ENCODE measurements at regions not wholly inside any gene's neighbourhood (a gene's known extent, or its start where the extent isn't known, plus 50 kb on each side); places are given as distances from the start of the nearest gene placed in this dataset.
"Not testable (repeated sequence)": the region's sequence is repeated elsewhere in the genome, so short reads cannot be mapped to it uniquely, and the experiment has no call there.

DNA sequence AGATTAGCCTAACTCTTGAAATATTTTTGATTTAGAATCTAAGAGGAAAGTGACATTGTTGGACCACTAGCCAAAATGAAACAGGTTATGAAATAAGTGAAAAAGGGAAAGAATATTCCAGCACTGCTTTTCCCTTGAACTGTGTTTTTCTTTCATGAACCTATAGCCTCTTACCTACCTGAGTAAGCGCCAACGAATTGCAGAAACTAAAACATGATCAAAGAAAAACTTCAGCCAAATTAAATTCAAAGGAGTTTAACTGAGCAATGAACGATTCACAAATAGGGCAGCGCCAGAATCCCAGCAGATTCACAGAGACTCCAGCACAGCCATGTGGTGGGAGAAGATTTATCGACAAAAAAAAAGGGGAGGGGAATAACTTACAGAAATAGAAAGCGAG is 518.6 kb downstream of the PIK3C3 start:
- no peak for DNase-seq (ENCODE audit: low read depth)

DNA sequence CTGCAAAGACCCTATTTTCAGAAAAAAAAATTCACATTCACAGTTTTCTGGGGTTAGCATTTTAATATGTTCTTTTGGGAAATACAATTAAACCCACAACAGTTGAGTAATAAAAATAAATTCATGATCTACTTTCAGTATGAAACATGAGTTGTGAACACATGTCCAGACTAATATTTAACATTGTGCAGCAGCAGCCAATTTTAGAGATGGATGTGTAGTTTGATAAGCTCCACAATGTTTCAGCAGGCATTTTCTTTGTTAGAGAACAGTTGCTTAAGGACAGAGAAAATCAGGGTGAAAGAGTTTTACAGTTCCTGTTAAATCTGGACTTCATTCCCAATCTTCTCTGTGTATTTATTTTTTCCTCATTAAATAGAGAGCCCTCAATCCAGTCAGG is 519.5 kb downstream of the PIK3C3 start:
- no peak for DNase-seq (ENCODE audit: low read depth)

DNA sequence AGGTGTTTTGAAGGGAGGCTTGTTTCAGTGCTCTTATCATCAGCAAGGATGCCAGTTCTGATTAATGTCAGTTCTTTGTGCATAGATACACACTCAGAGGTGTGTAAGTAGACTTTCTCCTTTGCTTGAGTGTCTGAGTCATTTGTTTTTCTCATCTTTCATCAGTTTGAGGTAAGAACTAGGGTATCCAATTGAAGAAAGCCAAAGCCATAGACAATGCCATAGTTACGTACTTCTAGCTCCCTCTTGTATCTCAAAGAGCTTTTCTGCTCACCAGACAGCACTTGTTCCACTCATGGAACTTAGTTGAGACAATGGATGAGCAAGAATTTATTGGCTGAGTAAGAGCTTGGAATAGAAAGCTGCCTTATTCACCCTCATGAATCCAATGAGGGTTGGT is 520.1 kb downstream of the PIK3C3 start:
- DNase-seq (ENCODE audit: low read depth) = no peak

GRCh38 chr18:42477267-42477666 is 522.2 kb downstream of the PIK3C3 start:
- no peak for DNase-seq (ENCODE audit: low read depth)

DNA sequence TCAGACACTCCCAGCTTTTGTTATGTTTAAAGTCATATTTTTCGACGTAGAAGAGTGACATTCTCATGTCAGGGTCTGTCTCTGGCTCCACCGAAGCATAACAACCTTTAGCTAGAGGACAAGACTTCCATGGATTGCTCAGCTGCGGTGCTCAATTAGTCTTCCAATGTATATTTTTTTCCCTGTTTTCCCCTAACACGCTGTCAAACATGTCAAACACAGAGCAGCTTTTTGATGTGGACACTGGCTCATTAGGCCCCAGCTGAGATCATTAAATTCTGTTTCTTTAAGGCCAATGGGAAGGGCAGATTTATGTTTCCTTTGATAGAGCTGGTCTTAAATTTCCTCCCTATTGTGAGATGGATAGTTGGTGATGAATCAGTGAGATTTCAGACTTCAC is 525.4 kb downstream of the PIK3C3 start:
- no peak for DNase-seq (ENCODE audit: low read depth)

DNA sequence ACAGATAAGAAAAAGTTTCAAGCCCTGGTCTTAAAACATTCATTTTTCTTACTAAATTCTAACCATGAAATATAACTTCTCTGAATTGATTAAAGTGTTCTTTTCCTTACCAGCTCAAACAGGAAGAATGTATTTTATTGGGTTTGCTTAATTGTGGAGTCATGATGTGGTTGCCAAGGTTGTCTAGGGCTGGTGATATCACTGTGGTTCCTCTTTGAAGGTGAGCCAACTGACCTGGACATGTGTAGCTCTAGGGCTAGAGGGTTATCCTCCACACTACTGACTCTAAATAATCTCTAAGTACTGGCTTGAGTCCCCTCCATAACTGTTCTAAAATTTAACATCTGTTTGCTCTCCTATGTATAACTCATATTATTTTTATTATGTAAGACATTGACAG is 529.6 kb downstream of the PIK3C3 start:
- DNase-seq (ENCODE audit: low read depth) = no peak

DNA sequence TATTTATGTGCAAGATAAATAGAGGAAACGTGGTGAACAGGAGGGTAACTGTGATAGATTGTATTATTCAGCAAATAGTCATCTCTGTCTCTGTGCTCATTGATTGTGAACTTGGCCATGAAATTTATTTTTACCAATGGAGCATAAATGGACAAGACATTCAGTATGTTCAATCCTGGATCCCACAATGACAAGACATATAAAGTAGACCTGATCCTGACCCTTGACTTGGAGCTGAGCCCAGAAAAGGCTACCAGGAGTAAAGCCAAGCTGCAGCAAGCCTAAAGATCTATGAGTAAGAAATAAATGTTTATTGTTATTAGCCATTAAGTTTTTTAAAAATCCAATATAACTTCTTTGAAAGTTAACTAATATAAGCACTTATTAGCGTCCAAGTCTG is 531.2 kb downstream of the PIK3C3 start:
- DNase-seq (ENCODE audit: low read depth) = no peak

GRCh38 chr18:42508683-42509296 is 553.8 kb downstream of the PIK3C3 start:
- DNase-seq (ENCODE audit: low read depth) = no peak

- DNase-seq (ENCODE audit: low read depth) = no peak
Measured at GRCh38 chr18:42509750-42510415, 554.8 kb downstream of the PIK3C3 start.

DNA sequence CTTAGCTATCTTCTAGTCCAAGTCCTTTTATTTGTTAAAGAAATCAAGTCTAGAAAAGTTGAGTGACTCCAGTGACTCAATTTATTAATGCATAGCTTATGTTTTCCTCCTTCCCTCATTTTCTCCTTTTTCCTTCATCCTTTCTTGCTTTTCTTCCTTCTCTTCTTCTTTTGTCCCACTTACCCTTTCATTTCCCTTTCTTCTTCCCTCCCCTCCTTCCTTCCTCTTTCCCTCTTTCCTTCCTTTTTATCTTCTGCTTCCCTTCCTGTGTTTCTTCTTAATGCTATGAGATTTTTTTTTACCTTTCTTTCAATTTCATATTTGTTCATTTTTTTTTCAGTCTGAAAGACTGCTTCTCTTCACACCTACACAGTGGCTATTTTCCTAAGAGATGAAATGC is 555.5 kb downstream of the PIK3C3 start:
- no peak for DNase-seq (ENCODE audit: low read depth)

DNA sequence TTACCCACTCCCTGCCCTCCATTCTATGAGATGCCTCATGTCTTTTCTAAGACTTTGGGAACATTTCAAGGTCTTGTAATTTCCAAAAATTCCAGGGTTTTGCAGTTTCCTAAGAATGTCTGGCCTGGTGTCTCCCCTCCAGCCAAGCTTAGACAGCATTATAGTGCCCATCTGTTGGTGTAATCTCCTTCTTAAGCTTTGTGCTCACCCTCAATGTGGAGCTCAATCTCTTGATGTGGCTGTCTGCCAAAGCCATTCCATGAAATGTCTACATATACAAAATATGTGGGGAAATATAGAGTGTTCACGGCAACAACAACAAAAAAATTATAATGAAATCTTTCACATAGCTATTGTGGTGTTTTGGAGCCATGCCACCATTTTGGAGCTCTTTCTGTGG is 558.4 kb downstream of the PIK3C3 start:
- no peak for DNase-seq (ENCODE audit: low read depth)

DNA sequence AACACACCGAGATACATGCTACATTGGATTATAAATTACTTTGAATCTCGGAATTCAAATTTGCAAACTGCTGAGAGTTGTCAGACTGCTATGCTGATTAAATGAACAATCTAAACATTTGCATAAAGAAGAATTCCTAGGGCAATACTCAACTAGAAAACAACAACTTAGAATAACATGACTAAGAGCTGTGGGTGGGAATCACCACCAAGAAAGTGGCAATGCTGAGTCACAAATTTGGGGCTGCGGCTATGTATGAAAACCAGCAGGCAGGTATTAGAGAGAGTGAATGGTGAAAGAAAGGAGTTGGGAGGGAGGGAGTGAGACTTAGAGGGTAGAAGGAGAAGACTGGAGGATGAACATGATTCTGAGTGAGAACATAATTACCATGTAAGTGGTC is 559.5 kb downstream of the PIK3C3 start:
- DNase-seq (ENCODE audit: low read depth) = no peak

- DNase-seq (ENCODE audit: low read depth) = no peak
Measured at GRCh38 chr18:42517896-42518295, 562.9 kb downstream of the PIK3C3 start.

DNA sequence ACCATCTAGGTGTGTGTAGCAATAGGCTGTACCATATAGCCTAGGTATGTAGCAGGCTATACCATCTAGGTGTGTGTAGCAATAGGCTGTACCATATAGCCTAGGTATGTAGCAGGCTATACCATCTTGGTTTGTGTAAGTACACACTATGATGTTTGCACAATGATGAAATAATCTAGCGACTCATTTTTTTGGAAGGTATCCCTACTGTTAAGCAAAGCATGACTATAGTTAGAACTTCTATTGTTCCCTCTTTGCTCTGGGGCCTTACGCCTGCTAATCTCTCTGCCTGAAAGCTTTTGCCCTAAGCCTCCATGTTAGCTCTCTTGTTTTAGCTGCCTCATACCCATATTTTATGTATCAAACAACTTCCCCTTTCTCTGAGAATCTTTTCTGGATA is 563.3 kb downstream of the PIK3C3 start:
- DNase-seq (ENCODE audit: low read depth) = not testable (repeated sequence)

- DNase-seq (ENCODE audit: low read depth) = no peak
Measured at GRCh38 chr18:42520138-42520537, 565.1 kb downstream of the PIK3C3 start.

- DNase-seq (ENCODE audit: low read depth) = no peak
Measured at GRCh38 chr18:42525905-42526304, 570.9 kb downstream of the PIK3C3 start.

DNA sequence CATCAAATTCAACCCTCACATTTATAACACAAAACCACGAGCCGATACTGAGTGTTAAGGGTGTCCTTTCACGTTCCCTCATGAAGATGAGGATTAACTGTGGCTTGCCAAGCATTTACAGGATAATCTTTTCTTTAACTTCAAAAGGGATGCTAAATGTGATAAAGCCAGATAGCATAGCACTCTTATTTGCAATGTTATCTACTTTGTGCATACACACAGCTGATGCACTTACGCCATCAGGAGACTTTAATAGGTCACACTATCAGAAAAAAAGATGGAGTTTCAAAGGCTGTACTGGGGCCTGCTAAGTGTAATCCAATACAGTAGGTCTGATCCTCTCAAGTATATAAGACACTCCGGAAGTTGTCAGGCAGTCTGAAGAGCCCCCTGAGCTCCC is 572.7 kb downstream of the PIK3C3 start:
- DNase-seq (ENCODE audit: low read depth) = no peak

DNA sequence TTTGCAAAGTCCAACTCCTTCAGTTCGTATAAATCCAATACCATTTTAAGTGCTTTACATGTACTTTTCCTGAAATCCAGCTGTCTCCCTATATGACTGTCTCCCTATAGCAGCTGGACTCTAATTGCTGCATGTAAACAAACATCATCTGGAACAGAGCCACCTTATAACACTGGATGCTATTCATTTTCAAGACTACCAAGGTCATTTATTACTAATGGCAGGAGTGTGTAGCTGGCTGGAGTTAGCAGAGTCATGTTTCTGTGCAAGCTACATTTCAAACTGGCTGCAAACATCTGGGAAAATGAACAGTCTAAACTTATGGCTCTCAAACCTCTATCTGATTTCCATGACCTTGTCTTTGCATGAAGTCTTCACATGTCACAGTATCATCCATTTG is 575.2 kb downstream of the PIK3C3 start:
- DNase-seq (ENCODE audit: low read depth) = no peak

DNA sequence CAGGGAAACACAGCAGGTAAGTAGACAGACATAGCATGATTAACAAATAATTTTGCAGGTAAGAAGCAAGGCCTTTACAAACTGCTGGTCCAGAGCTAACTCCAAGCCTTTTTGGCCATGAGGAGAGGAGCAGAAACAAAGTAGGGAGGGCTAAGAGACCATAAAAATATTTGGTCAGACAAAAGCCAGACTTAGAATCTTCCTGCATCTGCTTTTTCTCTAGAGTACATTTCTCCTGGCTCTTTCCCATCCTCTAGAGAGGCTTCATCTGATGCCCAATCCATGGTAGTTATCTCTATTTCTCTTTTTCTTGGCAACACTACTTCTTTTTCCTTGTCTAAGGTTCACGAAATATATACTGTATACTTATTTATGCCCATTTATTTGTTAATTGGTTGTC is 577.1 kb downstream of the PIK3C3 start:
- no peak for DNase-seq (ENCODE audit: low read depth)

- no peak for DNase-seq (ENCODE audit: low read depth)
Measured at GRCh38 chr18:42533009-42533575, 578.1 kb downstream of the PIK3C3 start.

DNA sequence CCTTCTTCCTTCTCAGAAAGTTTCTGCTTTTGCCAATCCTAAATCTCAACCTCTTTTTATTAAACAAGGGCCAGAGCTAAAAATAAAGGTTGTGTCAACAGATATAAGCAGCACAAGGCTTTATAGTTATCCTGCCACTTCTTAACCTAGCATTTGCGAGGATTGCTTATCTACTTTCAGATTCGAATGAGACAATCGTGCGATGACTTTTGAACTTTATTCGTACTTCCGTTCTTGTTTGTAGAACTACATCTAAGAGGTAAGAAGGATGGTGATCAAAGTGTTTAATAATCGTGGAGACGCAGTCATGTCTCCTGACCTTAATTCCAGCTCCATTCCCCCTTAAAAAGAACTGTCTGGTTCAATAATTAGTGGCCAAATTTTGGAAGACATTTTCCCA is 578.6 kb downstream of the PIK3C3 start:
- DNase-seq (ENCODE audit: low read depth) = no peak

DNA sequence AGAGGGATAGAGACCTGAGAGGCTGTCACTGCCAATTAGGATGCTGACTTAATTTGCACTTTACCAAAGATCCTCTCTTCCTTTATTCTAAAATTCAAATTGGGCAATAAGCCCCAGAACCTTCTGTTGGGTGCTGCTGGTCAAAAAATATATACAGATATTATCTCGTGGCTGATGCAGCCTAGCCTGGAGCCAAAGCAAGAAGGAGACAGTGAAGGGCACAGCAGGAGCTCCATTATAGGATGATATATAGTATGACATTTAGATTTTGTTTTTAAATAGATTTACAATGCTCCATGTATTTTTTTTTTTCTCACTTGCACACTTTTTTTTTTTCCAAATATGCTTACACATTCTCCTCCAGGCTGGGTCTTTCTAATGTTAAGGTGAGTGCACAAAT is 579.3 kb downstream of the PIK3C3 start:
- DNase-seq (ENCODE audit: low read depth) = no peak

- no peak for DNase-seq (ENCODE audit: low read depth)
Measured at GRCh38 chr18:42536442-42536841, 579.0 kb downstream of the RIT2 start.

- DNase-seq (ENCODE audit: low read depth) = no peak
Measured at GRCh38 chr18:42537291-42537690, 578.2 kb downstream of the RIT2 start.

All from forelimb muscle (tissue), 1 donor.